NCI-H1105 treated with DMSO at 0.1 percent for 48 hours (cell line): ENCODE measurements at regions not wholly inside any gene's neighbourhood (a gene's known extent, or its start where the extent isn't known, plus 50 kb on each side); places are given as distances from the start of the nearest gene placed in this dataset.

Source experiments
- DNase-seq: peaks from one replicate; lab custom pipeline; 2025; lab: John Stamatoyannopoulos, UW

GRCh38 chr11:92533657-92534335 lies 309.2 kb downstream of the FAT3 start:
- no peak for DNase-seq

GRCh38 chr11:92536883-92537282 lies 312.3 kb downstream of the FAT3 start:
- no peak for DNase-seq

DNA sequence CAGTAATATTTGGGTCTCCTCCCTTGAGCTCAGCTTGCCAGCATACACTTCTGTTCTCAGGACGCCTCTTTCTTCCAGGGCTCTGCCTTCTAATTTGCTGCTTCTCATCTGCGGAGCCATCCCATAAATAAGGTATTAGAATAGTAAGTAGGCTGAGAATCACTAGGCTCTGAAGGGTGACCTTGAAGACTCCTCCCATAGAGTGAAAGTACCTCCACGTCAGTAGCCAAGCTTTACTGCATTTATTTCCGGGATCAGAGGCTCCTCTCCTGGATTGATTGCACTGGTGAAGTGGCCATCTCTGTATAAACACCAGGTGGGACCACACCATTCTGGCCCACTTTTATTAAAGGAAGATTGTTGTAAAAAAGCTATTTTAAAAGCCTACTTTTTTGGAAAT lies 315.5 kb downstream of the FAT3 start:
- no peak for DNase-seq

DNA sequence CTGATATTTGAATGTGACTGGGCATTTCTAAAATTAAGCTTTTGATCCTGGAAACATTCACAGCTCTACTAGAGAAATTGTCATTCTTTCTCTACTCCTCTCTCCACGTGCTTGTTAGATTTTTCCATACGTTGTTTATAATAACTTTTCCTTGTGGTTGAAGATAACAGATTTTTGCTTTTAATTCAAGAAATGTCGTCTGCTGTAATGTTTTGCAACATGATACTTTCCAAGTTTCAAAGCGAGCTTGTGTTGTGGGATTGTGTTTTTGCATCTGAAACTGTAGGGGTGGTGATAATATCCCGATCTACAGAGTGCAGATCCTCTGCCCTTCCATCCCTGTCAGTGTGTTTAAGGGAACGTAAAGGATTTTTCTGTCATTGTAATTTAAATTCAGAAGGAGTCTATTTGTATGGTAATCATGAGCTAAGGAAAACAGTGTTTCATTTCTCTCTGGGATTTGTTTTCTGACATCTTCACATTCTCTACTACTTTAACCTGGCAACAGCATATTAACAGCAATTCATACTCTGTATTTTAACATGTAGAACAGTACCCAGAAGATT lies 321.4 kb downstream of the FAT3 start:
- DNase-seq, result no peak

DNA sequence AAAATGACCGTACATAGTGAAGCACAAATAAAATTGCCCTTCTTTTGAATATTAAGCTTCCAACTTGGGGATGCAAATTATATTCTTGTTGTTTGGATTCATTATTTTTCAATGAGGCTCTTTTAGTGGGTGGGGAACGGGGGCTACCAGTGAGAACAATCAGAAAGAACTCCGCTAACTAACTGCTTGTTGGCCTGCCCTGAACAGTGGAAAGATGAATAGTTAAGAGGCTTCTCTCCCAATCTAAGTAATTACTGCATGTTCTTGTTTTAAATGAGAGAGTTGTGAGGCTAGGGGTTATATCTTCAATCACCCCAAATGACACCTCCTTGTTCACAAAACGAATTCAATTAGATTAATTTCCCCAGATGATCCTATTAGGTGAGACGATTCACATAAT lies 322.0 kb downstream of the FAT3 start:
- no peak for DNase-seq

GRCh38 chr11:92550411-92550810 lies 325.8 kb downstream of the FAT3 start:
- peak; percentile 94 for DNase-seq

DNA sequence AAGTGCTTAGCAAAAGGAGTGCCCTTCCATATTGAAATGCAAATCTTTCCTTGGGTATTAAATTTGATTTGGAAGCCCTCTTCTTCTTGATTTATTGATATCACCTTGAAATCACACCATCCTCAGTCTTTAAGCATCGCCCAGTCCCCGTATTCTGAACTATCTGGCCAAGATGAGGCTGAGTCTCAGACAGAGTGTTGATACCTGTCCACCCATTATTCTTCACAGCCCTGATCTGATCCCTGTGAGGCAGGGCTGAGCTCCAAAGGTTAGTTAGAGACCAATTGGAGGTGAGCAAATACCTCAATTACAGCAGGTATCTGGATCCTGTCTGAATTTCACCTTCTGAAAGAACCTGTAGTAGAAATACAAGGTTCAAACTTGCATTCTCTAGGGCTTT lies 326.3 kb downstream of the FAT3 start:
- no peak for DNase-seq

DNA sequence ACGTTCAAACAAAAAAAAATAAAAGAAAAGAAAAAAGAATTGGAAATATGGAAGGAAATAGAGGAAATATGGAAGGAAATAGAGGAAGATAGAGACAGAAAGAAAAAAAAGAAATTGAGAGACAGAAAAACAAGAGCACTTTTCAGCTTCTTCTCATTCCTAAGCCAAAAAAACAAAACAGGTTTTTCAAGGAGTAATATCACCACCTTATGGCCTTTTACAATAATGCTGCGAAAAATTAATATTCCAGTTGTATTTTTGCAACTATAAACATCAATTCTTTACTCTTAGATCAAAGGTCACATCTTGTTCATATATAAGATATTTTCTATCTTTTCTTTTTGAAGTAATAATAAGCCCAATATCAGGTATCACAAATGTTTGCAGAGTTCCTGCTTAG lies 328.3 kb downstream of the FAT3 start:
- peak; percentile 43 for DNase-seq

GRCh38 chr11:92554688-92555087 lies 330.1 kb downstream of the FAT3 start:
- no peak for DNase-seq

- DNase-seq, result no peak
Measured at GRCh38 chr11:92556431-92556830, 331.8 kb downstream of the FAT3 start.

DNA sequence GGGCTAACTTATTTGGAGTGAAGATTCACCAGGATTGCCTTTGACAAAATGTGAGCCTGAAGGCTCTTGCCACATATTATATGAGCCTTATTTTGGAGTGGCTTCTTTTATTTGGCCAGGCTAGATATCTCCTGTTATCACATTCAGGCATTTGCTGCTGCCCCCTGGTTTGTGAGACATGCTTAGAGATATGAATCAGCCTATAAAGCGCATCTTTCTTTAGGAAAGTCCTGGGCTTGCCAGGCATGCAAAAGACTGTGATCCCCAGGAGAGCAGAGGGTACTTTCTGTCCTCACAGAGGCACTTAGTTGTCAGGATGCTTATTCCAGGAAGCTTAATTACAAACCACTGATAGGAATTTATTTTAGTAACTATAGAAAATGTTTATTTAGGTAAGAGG lies 333.3 kb downstream of the FAT3 start:
- no peak for DNase-seq

DNA sequence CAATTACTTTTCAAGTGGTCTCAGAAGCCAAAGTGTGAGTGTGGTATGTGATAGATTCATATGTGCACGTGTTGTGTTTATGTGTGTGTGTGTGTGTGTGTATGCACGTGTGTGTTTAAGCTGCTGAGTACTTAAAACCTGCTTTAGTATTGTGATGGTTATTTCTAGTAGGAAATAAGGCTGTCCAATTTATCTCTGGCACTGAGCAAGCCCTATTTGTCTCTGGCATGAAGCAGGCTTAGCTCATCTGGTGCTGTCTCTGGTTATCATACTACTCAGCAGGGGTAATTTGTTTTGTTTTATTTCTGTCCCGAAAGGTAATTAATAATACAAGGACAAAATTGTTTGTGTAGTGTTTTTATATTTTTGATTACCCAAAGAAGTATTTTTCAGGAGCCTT lies 333.7 kb downstream of the FAT3 start:
- DNase-seq, result peak; percentile 99

GRCh38 chr11:92569726-92570125 lies 345.1 kb downstream of the FAT3 start:
- DNase-seq, result no peak

DNA sequence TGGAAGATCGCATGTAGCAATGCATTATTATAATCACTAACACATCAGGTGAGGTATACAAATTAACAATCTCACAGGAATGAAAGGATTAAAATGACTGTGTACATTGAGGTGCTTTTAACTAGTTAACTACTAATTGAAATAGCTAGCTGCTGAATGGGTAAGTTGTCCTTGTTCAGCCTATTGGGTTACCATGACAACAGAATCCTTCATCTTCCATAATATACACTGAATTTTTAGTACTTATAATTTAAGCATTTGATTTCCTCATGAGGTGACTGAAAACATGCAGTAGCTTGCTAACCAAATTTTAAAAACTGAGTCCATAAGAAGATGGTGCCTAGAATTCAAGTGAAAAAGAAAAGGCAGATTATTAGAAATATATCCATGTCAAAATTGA lies 347.9 kb downstream of the FAT3 start:
- DNase-seq, result no peak

- DNase-seq, result no peak
Measured at GRCh38 chr11:92576315-92576714, 351.7 kb downstream of the FAT3 start.

GRCh38 chr11:92580908-92581307 lies 356.3 kb downstream of the FAT3 start:
- no peak for DNase-seq

DNA sequence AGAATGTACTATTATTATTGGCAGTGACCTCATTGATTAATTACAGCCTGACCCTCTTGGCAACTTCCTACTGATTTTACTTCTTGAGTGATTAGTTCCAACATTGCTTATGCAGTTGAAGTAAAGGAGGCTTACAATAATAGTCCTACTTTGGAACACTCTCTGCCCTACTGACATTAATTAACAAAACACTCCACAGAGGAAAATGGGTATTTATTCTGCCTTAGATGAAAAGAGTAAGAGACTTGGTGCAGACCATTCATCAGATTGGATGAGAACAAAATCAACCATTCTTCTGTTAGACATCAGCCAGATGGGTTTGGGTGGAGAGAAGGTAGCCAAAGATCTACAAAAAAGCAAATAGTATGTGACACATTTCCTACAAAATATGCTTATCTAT lies 363.8 kb downstream of the FAT3 start:
- DNase-seq, result no peak

- no peak for DNase-seq
Measured at GRCh38 chr11:92589512-92589911, 364.9 kb downstream of the FAT3 start.

- no peak for DNase-seq
Measured at GRCh38 chr11:92591521-92591920, 366.9 kb downstream of the FAT3 start.

DNA sequence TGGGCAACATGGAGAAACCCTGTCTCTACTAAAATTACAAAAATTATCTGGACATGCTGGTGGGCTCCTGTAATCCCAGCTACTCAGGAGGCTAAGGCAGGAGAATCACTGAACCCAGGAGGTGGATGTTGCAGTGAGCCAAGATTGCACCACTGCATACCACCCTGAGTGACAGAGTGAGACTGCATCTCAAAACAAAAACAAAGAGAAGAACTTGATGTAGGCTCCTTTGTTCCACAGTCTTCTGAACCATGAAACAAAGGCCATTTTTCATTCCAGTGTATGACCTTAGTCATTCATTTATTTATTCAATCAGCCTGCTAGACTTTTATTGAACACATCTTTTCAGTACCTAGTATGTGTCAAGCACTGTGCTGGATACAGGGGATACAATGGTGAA lies 369.6 kb downstream of the FAT3 start:
- DNase-seq, result no peak

DNA sequence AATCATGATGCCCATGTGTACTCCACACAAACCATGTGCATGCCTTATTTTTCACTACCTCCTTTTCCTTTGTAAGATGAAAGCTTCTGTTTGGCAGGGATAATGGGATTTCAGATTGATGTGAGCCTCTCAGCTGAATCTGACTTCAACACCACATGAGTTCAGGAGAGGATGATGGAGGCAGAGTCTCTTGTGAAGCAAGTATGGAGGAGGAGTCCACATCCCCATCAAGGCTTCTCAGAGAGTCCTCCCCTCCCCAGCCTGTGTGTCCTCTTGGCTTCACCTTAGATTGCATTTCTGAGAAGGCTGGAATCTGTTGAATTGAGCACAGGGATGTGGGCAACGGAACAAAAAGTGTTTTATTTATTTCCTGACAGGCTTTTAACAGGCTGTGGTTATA lies 370.4 kb downstream of the FAT3 start:
- no peak for DNase-seq

DNA sequence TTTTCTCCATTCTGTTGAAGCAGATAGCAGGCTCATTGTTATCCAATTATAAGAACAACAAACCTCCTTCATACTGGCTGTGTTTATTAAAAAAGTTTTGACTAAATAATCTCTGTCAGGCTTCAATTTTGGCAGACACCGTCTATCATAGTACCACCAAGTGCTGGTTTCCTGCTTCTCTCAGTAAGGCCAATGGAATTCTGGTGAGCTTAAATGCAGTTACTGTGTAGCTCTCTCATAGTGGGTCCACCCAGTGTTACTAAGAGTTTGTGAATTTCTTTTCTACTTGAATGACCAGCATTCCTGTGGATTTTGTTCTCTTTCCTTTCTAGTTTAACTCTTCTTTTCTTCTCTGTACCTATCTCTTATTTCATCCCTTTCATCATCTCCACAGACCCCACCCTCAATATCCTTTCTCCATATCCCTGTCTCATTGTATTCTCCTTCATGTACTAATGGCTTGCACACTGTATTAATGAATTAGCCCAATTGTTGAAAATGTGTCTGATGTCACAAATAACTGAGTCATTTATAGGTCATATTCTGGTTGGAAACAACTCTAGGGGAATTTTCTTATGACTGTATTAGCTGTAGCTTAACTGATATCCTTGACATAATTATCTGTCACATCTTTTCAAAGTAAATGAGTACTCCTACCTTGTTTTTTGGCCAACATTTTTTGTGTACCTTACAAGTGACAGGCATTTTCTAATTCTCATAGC lies 372.1 kb downstream of the FAT3 start:
- DNase-seq, result no peak

GRCh38 chr11:92601048-92601447 lies 368.4 kb upstream of the MTNR1B start:
- DNase-seq, result no peak

GRCh38 chr11:92605667-92606066 lies 363.8 kb upstream of the MTNR1B start:
- DNase-seq, result no peak
